MM.1S (cell line): ENCODE measurements at regions not wholly inside any gene's neighbourhood (a gene's known extent, or its start where the extent isn't known, plus 50 kb on each side); places are given as distances from the start of the nearest gene placed in this dataset.

Source experiments
- DNase-seq: peaks from one replicate; pipeline ENCODE4 v3.0.0-alpha.2; 2015
- H2AFZ ChIP-seq: fragments of 300-600 bp; sonication (generic); 2 replicates; pipeline ENCODE4 v1.6.0; 2016; ENCODE audit warnings: antibody characterized with exemption, low read length
- H3F3A ChIP-seq: fragments of 300-600 bp; sonication (generic); 2 replicates; pipeline ENCODE4 v1.6.1; 2016; ENCODE audit warnings: mild to moderate bottlenecking, antibody characterized with exemption, low read length, moderate library complexity, mixed read lengths; ENCODE audit not compliant: insufficient read depth
- H3K27ac ChIP-seq: fragments of 300-600 bp; sonication (generic); 2 replicates; pipeline ENCODE4 v1.5.1; 2016; ENCODE audit warnings: mild to moderate bottlenecking, low read length
- H3K27me3 ChIP-seq: fragments of 300-600 bp; sonication (generic); replicated peaks from 2 replicates; pipeline ENCODE4 v1.6.0; 2016; ENCODE audit warnings: low read length; ENCODE audit not compliant: insufficient read depth
- H3K36me3 ChIP-seq: fragments of 300-600 bp; sonication (generic); replicated peaks from 2 replicates; pipeline ENCODE4 v1.6.1; 2016; ENCODE audit warnings: mild to moderate bottlenecking, low read length, mixed read lengths; ENCODE audit not compliant: insufficient read depth
- H3K4me1 ChIP-seq: fragments of 300-600 bp; sonication (generic); 2 replicates; pipeline ENCODE4 v1.6.1; 2016; ENCODE audit warnings: low read length, mixed read lengths
- H3K4me2 ChIP-seq: fragments of 300-600 bp; sonication (generic); 2 replicates; pipeline ENCODE4 v1.6.0; 2016; ENCODE audit warnings: low read depth, low read length
- H3K4me3 ChIP-seq: fragments of 300-600 bp; sonication (generic); 2 replicates; pipeline ENCODE4 v1.5.1; 2016; ENCODE audit warnings: low read length, mixed read lengths
- H3K79me2 ChIP-seq: fragments of 300-600 bp; sonication (generic); 2 replicates; pipeline ENCODE4 v1.6.1; 2016; ENCODE audit warnings: mixed run types, low read length, mixed read lengths
- H3K9ac ChIP-seq: fragments of 300-600 bp; sonication (generic); 2 replicates; pipeline ENCODE4 v1.6.1; 2016; ENCODE audit warnings: low read length, mixed read lengths
- H3K9me2 ChIP-seq: fragments of 300-600 bp; sonication (generic); replicated peaks from 2 replicates; pipeline ENCODE4 v1.6.1; 2016; ENCODE audit warnings: mild to moderate bottlenecking, low read length, mixed read lengths; ENCODE audit not compliant: insufficient read depth
- H3K9me3 ChIP-seq: fragments of 300-600 bp; sonication (generic); replicated peaks from 2 replicates; pipeline ENCODE4 v1.6.1; 2016; ENCODE audit warnings: mild to moderate bottlenecking, low read length, mixed read lengths; ENCODE audit not compliant: insufficient read depth
- H4K20me1 ChIP-seq: fragments of 300-600 bp; sonication (generic); 2 replicates; pipeline ENCODE4 v1.6.1; 2016; ENCODE audit warnings: mild to moderate bottlenecking, low read length, moderate library complexity, mixed read lengths; ENCODE audit not compliant: insufficient read depth
- EZH2 ChIP-seq: fragments of 300-600 bp; sonication (generic); optimal IDR thresholded peaks from 2 replicates; pipeline ENCODE3; 2017; ENCODE audit warnings: low read depth, mild to moderate bottlenecking, antibody characterized with exemption, low read length, mixed read lengths
- EZH2phosphoT487 ChIP-seq: fragments of 300-600 bp; sonication (generic); IDR thresholded peaks from 2 replicates; pipeline ENCODE4 v1.6.1; 2018; ENCODE audit warnings: antibody characterized with exemption, low read length
- TF ChIP-seq, protein P1 (sequence below): fragments of 300-600 bp; sonication (generic); IDR thresholded peaks from 2 replicates; pipeline ENCODE4 v1.5.1; 2016; ENCODE audit warnings: antibody characterized with exemption, low read length, mixed read lengths

DNA sequence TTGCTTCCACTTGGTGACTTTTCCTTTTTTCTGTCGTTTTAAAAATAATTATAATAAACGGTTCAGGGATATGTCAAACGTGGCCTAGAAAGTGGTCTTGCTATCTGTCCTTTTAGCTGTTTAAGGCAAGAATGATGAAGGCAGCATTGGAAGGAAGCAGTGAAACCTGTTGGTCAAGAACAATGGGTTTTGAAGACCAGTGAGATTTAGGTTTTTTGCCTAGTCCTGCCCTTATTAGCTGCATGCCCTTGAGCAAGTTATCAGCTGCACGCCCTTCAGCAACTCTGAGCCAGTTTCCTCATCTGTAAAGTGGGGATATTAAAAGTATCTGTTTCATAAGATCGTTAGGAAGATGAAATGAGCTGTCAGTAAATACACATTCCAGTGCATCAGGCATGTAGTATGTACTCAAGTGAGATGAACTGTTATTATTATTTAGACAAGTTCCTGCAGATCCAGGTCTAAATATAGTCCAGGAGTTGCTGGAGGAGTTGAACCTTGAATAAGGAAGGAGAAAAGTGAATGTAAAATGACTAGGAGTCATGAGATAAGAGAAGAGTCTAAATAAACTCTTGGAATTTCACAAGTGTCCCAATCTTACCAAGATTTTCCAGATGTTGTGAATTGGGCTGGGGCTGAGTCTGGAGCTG, 90.8 kb upstream of the HSD17B12 start:
- no peaks in the 10 kb centered on the region for H3K79me2 ChIP-seq

DNA sequence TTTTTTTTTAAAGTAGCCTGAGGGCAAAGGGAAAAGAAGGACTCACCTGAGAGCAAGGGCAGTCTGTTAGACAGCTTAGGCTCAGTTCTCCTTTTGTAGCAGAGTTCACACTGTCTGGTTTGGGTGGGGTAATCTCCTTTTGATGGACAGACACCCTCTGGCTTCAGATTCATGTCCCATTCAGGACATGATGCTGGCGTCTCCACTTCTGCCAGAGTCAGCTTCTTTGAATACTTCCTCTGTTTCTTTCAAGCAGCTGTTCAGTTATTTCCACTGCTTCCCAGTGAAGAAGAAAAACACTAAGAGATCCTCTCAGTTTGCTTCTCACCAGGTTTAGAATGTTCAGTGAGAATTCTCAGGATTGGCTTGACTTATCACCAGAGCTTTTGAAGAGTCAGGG, 79.0 kb upstream of the HSD17B12 start:
- Histone ChIP-seq H3K4me1 (no peaks in the 10 kb centered on the region), H3K4me3 (no peak overlapping the region), H3K9ac (no peak overlapping the region), H3K9me2 (no peaks in the 10 kb centered on the region), H4K20me1 (no peaks in the 10 kb centered on the region), H3K27ac (no peak overlapping the region), H3F3A (no peaks in the 10 kb centered on the region), H3K4me2 (no peak overlapping the region), H3K79me2 (no peaks in the 10 kb centered on the region), H3K27me3 (no peaks in the 10 kb centered on the region), H3K9me3 (no peaks in the 10 kb centered on the region), H3K36me3 (no peaks in the 10 kb centered on the region), H2AFZ (no peak overlapping the region)
- no peak for DNase-seq
- TF ChIP-seq EZH2 (no peak), EZH2phosphoT487 (no peak)
- TF ChIP-seq, protein P1, sequence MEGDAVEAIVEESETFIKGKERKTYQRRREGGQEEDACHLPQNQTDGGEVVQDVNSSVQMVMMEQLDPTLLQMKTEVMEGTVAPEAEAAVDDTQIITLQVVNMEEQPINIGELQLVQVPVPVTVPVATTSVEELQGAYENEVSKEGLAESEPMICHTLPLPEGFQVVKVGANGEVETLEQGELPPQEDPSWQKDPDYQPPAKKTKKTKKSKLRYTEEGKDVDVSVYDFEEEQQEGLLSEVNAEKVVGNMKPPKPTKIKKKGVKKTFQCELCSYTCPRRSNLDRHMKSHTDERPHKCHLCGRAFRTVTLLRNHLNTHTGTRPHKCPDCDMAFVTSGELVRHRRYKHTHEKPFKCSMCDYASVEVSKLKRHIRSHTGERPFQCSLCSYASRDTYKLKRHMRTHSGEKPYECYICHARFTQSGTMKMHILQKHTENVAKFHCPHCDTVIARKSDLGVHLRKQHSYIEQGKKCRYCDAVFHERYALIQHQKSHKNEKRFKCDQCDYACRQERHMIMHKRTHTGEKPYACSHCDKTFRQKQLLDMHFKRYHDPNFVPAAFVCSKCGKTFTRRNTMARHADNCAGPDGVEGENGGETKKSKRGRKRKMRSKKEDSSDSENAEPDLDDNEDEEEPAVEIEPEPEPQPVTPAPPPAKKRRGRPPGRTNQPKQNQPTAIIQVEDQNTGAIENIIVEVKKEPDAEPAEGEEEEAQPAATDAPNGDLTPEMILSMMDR, result no peak

More for the DNA sequence above, 90.8 kb upstream of the HSD17B12 start:
- no peaks in the 10 kb centered on the region for H3K9me2 ChIP-seq
- H3K27me3 ChIP-seq, result no peaks in the 10 kb centered on the region
- H2AFZ ChIP-seq, result no peak overlapping the region
- H3F3A ChIP-seq, result no peaks in the 10 kb centered on the region
- H3K36me3 ChIP-seq, result no peaks in the 10 kb centered on the region
- H3K4me2 ChIP-seq, result no peak overlapping the region
- H4K20me1 ChIP-seq, result no peaks in the 10 kb centered on the region
- H3K9ac ChIP-seq, result no peak overlapping the region
- H3K4me3 ChIP-seq, result no peak overlapping the region
- no peak for DNase-seq
- TF ChIP-seq EZH2phosphoT487 (no peak), EZH2 (no peak)
- TF ChIP-seq, protein P1, result no peak
- H3K4me1 ChIP-seq, result no peaks in the 10 kb centered on the region
- no peaks in the 10 kb centered on the region for H3K9me3 ChIP-seq
- H3K27ac ChIP-seq, result no peak overlapping the region

DNA sequence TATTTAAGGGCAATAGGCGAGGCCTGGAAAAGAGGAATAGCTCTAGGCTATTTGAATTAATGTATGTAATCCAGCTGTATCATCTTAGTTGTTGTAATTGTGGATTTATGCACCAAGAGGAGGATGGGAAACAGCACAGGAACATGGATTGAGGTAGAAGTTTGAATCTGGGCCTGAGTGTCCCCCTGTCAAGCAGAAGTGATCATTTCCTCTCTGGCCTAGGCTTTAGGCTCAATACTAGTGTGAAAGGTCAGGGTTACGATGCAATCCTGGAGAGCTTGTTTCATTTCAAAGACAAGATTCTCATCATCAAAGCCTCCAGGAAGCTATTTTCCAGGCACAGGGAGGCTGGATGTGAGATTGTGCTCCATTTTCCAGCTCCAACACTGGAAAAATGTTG, 77.9 kb upstream of the HSD17B12 start:
- H3K9ac ChIP-seq, result no peak overlapping the region
- no peaks in the 10 kb centered on the region for H3K9me2 ChIP-seq
- no peak overlapping the region for H3K4me3 ChIP-seq
- H4K20me1 ChIP-seq, result no peaks in the 10 kb centered on the region
- H3K27ac ChIP-seq, result no peak overlapping the region
- no peak for DNase-seq
- H3K27me3 ChIP-seq, result no peaks in the 10 kb centered on the region
- no peaks in the 10 kb centered on the region for H3K9me3 ChIP-seq
- no peak overlapping the region for H3K4me2 ChIP-seq
- no peaks in the 10 kb centered on the region for H3F3A ChIP-seq
- no peaks in the 10 kb centered on the region for H3K4me1 ChIP-seq
- H3K36me3 ChIP-seq, result no peaks in the 10 kb centered on the region
- no peaks in the 10 kb centered on the region for H3K79me2 ChIP-seq
- TF ChIP-seq, protein P1, result no peak
- TF ChIP-seq EZH2 (no peak), EZH2phosphoT487 (no peak)
- H2AFZ ChIP-seq, result no peak overlapping the region
